Mesothelial cell of epicardium (in vitro differentiated cells): ENCODE measurements at regions not wholly inside any gene's neighbourhood (a gene's known extent, or its start where the extent isn't known, plus 50 kb on each side); places are given as distances from the start of the nearest gene placed in this dataset.

ENCODE experiments used
- DNase-seq, 2 experiments: peaks; one replicate each; pipeline ENCODE4 v3.0.0; 2021; ENCODE audit warnings: low spot score in 2 of 2; ENCODE audit not compliant: unreplicated experiment in 2 of 2
- H3K27ac Mint-ChIP-seq: 2 replicates; pipeline ENCODE4 v1.8.0; 2021; ENCODE audit warnings: mixed read lengths
- H3K27me3 Mint-ChIP-seq: 2 replicates; pipeline ENCODE4 v1.8.0; 2021; ENCODE audit warnings: low read depth, mixed read lengths
- H3K36me3 Mint-ChIP-seq: 2 replicates; pipeline ENCODE4 v1.8.0; 2021; ENCODE audit warnings: mixed read lengths
- H3K4me1 Mint-ChIP-seq: 2 replicates; pipeline ENCODE4 v1.8.0; 2021; ENCODE audit warnings: mixed read lengths
- H3K4me3 Mint-ChIP-seq: 2 replicates; pipeline ENCODE4 v1.8.0; 2021; ENCODE audit warnings: mild to moderate bottlenecking, moderate library complexity, mixed read lengths
- H3K9me3 Mint-ChIP-seq: 2 replicates; pipeline ENCODE4 v1.8.0; 2021; ENCODE audit warnings: mixed read lengths
- CTCF ChIP-seq: fragments of 200-600 bp; sonication (generic); IDR thresholded peaks from one replicate; pipeline ENCODE4 v1.5.0; 2021; ENCODE audit warnings: antibody characterized with exemption; ENCODE audit not compliant: unreplicated experiment

GRCh38 chr13:85241060-85241459, 558.2 kb downstream of the SLITRK6 start:
- Mint-ChIP-seq H3K27me3 (no peaks in the 10 kb centered on the region), H3K4me3 (no peak overlapping the region), H3K4me1 (peaks cover 9% of the 10 kb centered on the region), H3K9me3 (peaks cover 3% of the 10 kb centered on the region), H3K27ac (no peak overlapping the region), H3K36me3 (no peaks in the 10 kb centered on the region)
- TF ChIP-seq CTCF = no peak
- no peak for DNase-seq

- H3K27me3 Mint-ChIP-seq = no peaks in the 10 kb centered on the region
- H3K4me3 Mint-ChIP-seq = no peak overlapping the region
- no peak for DNase-seq
- TF ChIP-seq CTCF = no peak
- no peaks in the 10 kb centered on the region for H3K9me3 Mint-ChIP-seq
- no peak overlapping the region for H3K27ac Mint-ChIP-seq
- no peaks in the 10 kb centered on the region for H3K36me3 Mint-ChIP-seq
- H3K4me1 Mint-ChIP-seq = peaks cover 4% of the 10 kb centered on the region
Observed at GRCh38 chr13:85236413-85236812, 562.8 kb downstream of the SLITRK6 start.

- Mint-ChIP-seq H3K4me1 (peaks cover 6% of the 10 kb centered on the region), H3K9me3 (peaks cover 6% of the 10 kb centered on the region), H3K36me3 (no peaks in the 10 kb centered on the region), H3K4me3 (no peak overlapping the region), H3K27me3 (no peaks in the 10 kb centered on the region), H3K27ac (no peak overlapping the region)
- TF ChIP-seq CTCF = no peak
- DNase-seq = no peak
Observed at GRCh38 chr13:85230691-85231093, 568.5 kb downstream of the SLITRK6 start.

GRCh38 chr13:85228692-85229091, 570.5 kb downstream of the SLITRK6 start:
- Mint-ChIP-seq H3K9me3 (peaks cover 6% of the 10 kb centered on the region), H3K36me3 (no peaks in the 10 kb centered on the region), H3K4me1 (peaks cover 6% of the 10 kb centered on the region), H3K27ac (no peak overlapping the region), H3K27me3 (no peaks in the 10 kb centered on the region), H3K4me3 (no peak overlapping the region)
- DNase-seq = no peak
- no peak for TF ChIP-seq CTCF

- DNase-seq = no peak
- H3K4me1 Mint-ChIP-seq = peaks cover 2% of the 10 kb centered on the region
- no peaks in the 10 kb centered on the region for H3K27me3 Mint-ChIP-seq
- H3K27ac Mint-ChIP-seq = no peak overlapping the region
- H3K4me3 Mint-ChIP-seq = no peak overlapping the region
- TF ChIP-seq CTCF = no peak
- no peaks in the 10 kb centered on the region for H3K36me3 Mint-ChIP-seq
- peaks cover 6% of the 10 kb centered on the region for H3K9me3 Mint-ChIP-seq
Observed at GRCh38 chr13:85223883-85224656, 575.1 kb downstream of the SLITRK6 start.
